Transverse colon (tissue), 4 donors: ENCODE measurements at regions not wholly inside any gene's neighbourhood (a gene's known extent, or its start where the extent isn't known, plus 50 kb on each side); places are given as distances from the start of the nearest gene placed in this dataset.

Experiments
- DNase-seq: peaks from one replicate; pipeline ENCODE4 v3.0.0-alpha.2; 2019
- H3K27ac ChIP-seq, 4 donors: fragments of 200-600 bp; sonication (generic); 2 replicates each; pipeline ENCODE4 v1.5.1; 2016 to 2018; ENCODE audit warnings: inconsistent platforms in 4 of 4
- H3K27me3 ChIP-seq: fragments of 200-600 bp; sonication (generic); 2 replicates; pipeline ENCODE4 v1.5.1; 2017; ENCODE audit warnings: inconsistent platforms
- H3K36me3 ChIP-seq, 4 donors: fragments of 200-600 bp; sonication (generic); 2 replicates each; pipeline ENCODE4 v1.5.1; 2017 to 2019; ENCODE audit warnings: inconsistent platforms in 4 of 4
- H3K4me1 ChIP-seq, 4 donors: fragments of 200-600 bp; sonication (generic); 2 replicates each; pipeline ENCODE4 v1.5.1; 2017 to 2020; ENCODE audit warnings: inconsistent platforms in 4 of 4
- H3K4me3 ChIP-seq, 4 donors: fragments of 200-600 bp; sonication (generic); 1 replicate in 1 of 4; 2 replicates in 3 of 4; pipeline versions ENCODE4 v1.5.1 to v1.6.1; 2017 to 2019; ENCODE audit warnings: inconsistent platforms in 4 of 4
- H3K9me3 ChIP-seq, 2 donors: fragments of 200-600 bp; sonication (generic); 2 replicates each; pipeline ENCODE4 v1.5.1; 2017 to 2019; ENCODE audit warnings: inconsistent platforms in 2 of 2
- EP300 ChIP-seq: sonication (generic); formaldehyde crosslinking; IDR thresholded peaks from one replicate; pipeline ENCODE4 v1.6.1; 2017; ENCODE audit warnings: antibody characterized with exemption, low read depth
- POLR2A ChIP-seq: fragments of 450-650 bp; IDR thresholded peaks from one replicate; pipeline ENCODE4 v1.6.1; 2016; ENCODE audit warnings: antibody characterized with exemption, mild to moderate bottlenecking, moderate library complexity
- POLR2AphosphoS5 ChIP-seq, 3 donors: sonication (generic); formaldehyde crosslinking; IDR thresholded peaks; one replicate each; pipeline ENCODE4 v1.6.1; 2016; ENCODE audit warnings: antibody characterized with exemption in 3 of 3
- WGBS, 2 donors: methylation state at CpG; one replicate each; pipeline ENCODE4 v1.1.5; 2018; ENCODE audit warnings: low coverage in 1 of 2; 5-methylcytosine and 5-hydroxymethylcytosine counted together
- in situ Hi-C, 4 donors: fragments of 200-750 bp; cut with MboI; loops; one replicate each; pipeline versions ENCODE4 v1.15.0 to v1.15.1; 2017; ENCODE audit warnings: low sequenced_read_pairs in 3 of 4, low pct_ligation_motif_present in 1 of 4, low pct_unique_long_range_greater_than_20kb in 1 of 4
- intact Hi-C: fragments of 100-400 bp; cut with DNase I; formaldehyde crosslinking; loops from one replicate; pipeline ENCODE4 v1.15.1; 2023; ENCODE audit warnings: low total_unique reads
- TF ChIP-seq, protein P1 (sequence below), 5 experiments: fragments of 200-600 bp in 3 of 5; fragments of 450-650 bp in 2 of 5; sonication (generic) in 3 of 5; IDR thresholded peaks; 1 replicate in 2 of 5; 2 replicates in 3 of 5; pipeline ENCODE4 v1.5.1; 2016 to 2017; ENCODE audit warnings: antibody characterized with exemption in 5 of 5, inconsistent platforms in 3 of 5, mild to moderate bottlenecking in 2 of 5, moderate library complexity in 1 of 5

- H3K9me3 ChIP-seq, result no peaks in the 10 kb centered on the region
- H3K36me3 ChIP-seq, result no peaks in the 10 kb centered on the region
- WGBS, 2 donors, result 77 to 84% methylated on average over 2 of the region's 2 CpGs
- in situ Hi-C loops (no loop called here), intact Hi-C loops (no loop called here)
- H3K27me3 ChIP-seq, result no peaks in the 10 kb centered on the region
- no peak overlapping the region for H3K4me3 ChIP-seq
- no peak for DNase-seq
- no peak for TF ChIP-seq EP300
- TF ChIP-seq POLR2AphosphoS5 (IDR thresholded peaks at IDR 0.05), result no peak
- TF ChIP-seq, protein P1, sequence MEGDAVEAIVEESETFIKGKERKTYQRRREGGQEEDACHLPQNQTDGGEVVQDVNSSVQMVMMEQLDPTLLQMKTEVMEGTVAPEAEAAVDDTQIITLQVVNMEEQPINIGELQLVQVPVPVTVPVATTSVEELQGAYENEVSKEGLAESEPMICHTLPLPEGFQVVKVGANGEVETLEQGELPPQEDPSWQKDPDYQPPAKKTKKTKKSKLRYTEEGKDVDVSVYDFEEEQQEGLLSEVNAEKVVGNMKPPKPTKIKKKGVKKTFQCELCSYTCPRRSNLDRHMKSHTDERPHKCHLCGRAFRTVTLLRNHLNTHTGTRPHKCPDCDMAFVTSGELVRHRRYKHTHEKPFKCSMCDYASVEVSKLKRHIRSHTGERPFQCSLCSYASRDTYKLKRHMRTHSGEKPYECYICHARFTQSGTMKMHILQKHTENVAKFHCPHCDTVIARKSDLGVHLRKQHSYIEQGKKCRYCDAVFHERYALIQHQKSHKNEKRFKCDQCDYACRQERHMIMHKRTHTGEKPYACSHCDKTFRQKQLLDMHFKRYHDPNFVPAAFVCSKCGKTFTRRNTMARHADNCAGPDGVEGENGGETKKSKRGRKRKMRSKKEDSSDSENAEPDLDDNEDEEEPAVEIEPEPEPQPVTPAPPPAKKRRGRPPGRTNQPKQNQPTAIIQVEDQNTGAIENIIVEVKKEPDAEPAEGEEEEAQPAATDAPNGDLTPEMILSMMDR (IDR thresholded peaks at IDR 0.05), result no peak
- no peak for TF ChIP-seq POLR2A
- no peak overlapping the region for H3K27ac ChIP-seq
- no peaks in the 10 kb centered on the region for H3K4me1 ChIP-seq
These were observed 155.0 kb upstream of the FBXL7 start for GRCh38 chr5:15344954-15345353.

GRCh38 chr5:15338546-15338945, 161.4 kb upstream of the FBXL7 start:
- Histone ChIP-seq H3K4me3 (no peak overlapping the region), H3K27me3 (no peaks in the 10 kb centered on the region), H3K27ac (no peak overlapping the region), H3K4me1 (no peaks in the 10 kb centered on the region), H3K36me3 (no peaks in the 10 kb centered on the region), H3K9me3 (no peaks in the 10 kb centered on the region)
- intact Hi-C loops, result no loop called here
- no peak for TF ChIP-seq POLR2AphosphoS5 (IDR thresholded peaks at IDR 0.05)
- TF ChIP-seq, protein P1 (IDR thresholded peaks at IDR 0.05), result no peak
- no peak for TF ChIP-seq POLR2A
- DNase-seq, result no peak
- 70 to 100% methylated on average over 1 of the region's 1 CpG for WGBS, 2 donors
- in situ Hi-C loops, result no loop called here

GRCh38 chr5:15334551-15335266, 165.3 kb upstream of the FBXL7 start:
- Histone ChIP-seq H3K36me3 (no peaks in the 10 kb centered on the region), H3K4me3 (no peak overlapping the region), H3K4me1 (no peaks in the 10 kb centered on the region), H3K9me3 (no peaks in the 10 kb centered on the region), H3K27me3 (no peaks in the 10 kb centered on the region), H3K27ac (no peak overlapping the region)
- TF ChIP-seq, protein P1 (IDR thresholded peaks at IDR 0.05), result no peak
- TF ChIP-seq EP300, result no peak
- DNase-seq, result no peak
- WGBS, 2 donors, result 68 to 77% methylated on average over 3 to 4 of the region's 4 CpGs
- intact Hi-C loops (no loop called here), in situ Hi-C loops (no loop called here)

- intact Hi-C loops, result no loop called here
- Histone ChIP-seq H3K4me1 (no peaks in the 10 kb centered on the region), H3K36me3 (no peaks in the 10 kb centered on the region), H3K27ac (no peak overlapping the region), H3K4me3 (no peak overlapping the region), H3K9me3 (no peaks in the 10 kb centered on the region), H3K27me3 (no peaks in the 10 kb centered on the region)
- in situ Hi-C loops, result no loop called here
- 96 to 100% methylated on average over 1 of the region's 1 CpG for WGBS, 2 donors
- DNase-seq, result no peak
- TF ChIP-seq EP300, result no peak
- no peak for TF ChIP-seq POLR2AphosphoS5 (IDR thresholded peaks at IDR 0.05)
- TF ChIP-seq, protein P1 (IDR thresholded peaks at IDR 0.05), result no peak
- no peak for TF ChIP-seq POLR2A
These were observed 166.9 kb upstream of the FBXL7 start for GRCh38 chr5:15333091-15333490.
